NB4 (cell line): ENCODE measurements at regions not wholly inside any gene's neighbourhood (a gene's known extent, or its start where the extent isn't known, plus 50 kb on each side); places are given as distances from the start of the nearest gene placed in this dataset.

ENCODE experiments used
- MYC ChIP-seq: IDR thresholded peaks from 2 replicates; pipeline ENCODE4 v1.6.1; 2011; ENCODE audit warnings: low read depth, low read length
- POLR2A ChIP-seq: IDR thresholded peaks from 2 replicates; pipeline ENCODE4 v1.6.1; 2011; ENCODE audit warnings: mild to moderate bottlenecking; ENCODE audit not compliant: insufficient read length; ENCODE audit errors: extremely low read depth
- TF ChIP-seq, protein P1 (sequence below): IDR thresholded peaks from 2 replicates; pipeline ENCODE4 v1.6.1; 2011; ENCODE audit warnings: low read depth, low read length
- TF ChIP-seq, protein P2 (sequence below): IDR thresholded peaks from one replicate; pipeline ENCODE4 v1.5.1; 2012; ENCODE audit warnings: low read depth, low read length

GRCh38 chr6:87918461-87918941 lies 129.1 kb upstream of the SPACA1 start:
- TF ChIP-seq POLR2A = no peak
- TF ChIP-seq, protein P1, sequence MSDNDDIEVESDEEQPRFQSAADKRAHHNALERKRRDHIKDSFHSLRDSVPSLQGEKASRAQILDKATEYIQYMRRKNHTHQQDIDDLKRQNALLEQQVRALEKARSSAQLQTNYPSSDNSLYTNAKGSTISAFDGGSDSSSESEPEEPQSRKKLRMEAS = no peak
- TF ChIP-seq, protein P2, sequence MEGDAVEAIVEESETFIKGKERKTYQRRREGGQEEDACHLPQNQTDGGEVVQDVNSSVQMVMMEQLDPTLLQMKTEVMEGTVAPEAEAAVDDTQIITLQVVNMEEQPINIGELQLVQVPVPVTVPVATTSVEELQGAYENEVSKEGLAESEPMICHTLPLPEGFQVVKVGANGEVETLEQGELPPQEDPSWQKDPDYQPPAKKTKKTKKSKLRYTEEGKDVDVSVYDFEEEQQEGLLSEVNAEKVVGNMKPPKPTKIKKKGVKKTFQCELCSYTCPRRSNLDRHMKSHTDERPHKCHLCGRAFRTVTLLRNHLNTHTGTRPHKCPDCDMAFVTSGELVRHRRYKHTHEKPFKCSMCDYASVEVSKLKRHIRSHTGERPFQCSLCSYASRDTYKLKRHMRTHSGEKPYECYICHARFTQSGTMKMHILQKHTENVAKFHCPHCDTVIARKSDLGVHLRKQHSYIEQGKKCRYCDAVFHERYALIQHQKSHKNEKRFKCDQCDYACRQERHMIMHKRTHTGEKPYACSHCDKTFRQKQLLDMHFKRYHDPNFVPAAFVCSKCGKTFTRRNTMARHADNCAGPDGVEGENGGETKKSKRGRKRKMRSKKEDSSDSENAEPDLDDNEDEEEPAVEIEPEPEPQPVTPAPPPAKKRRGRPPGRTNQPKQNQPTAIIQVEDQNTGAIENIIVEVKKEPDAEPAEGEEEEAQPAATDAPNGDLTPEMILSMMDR = no peak
- no peak for TF ChIP-seq MYC
